ENCODE measurements at regions not wholly inside any gene's neighbourhood (a gene's known extent, or its start where the extent isn't known, plus 50 kb on each side); places are given as distances from the start of the nearest gene placed in this dataset.
A peak's percentile ranks its signal among the peaks of the same experiment; 100 is the strongest.

DNA sequence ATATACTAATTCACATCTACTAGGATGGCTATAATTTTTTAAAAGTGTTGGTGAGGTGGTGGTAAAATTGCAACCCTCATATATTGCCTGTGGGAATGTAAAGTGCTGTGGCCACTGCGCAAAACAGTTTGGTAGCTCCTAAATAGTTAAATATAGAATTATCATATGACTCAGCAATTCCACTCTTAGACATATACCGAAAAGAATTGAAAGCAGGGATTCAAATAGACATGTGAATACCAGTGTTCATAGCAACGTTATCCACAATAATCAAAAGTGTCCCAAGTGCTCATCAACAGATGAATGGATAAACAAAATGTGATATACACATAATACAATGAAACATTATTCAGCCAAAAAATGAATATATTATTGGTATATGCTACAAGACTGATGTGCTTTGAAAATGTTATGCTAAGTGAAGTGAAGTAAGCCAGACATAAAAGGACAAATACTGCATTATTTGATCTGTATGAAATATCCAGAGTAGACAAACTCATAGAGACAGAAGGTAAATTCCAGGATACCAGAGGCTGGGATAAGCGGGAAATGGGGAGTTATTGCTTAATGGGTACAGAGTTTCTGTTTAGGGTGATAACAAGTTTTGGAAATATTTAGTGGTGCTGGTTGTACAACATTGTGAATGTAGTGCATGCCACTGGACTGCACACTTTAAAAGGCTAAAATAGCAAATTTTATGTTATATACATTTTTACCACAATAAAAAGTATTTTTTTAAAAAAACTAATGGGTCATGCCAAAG, 342.5 kb downstream of the SEC16B start:
- H3K27ac Mint-ChIP-seq, result no peak overlapping the region
- ATAC-seq (no peak), DNase-seq (no peak)
- no peak overlapping the region for H3K4me3 Mint-ChIP-seq
- no peaks in the 10 kb centered on the region for H3K27me3 Mint-ChIP-seq
- peaks cover 4 to 22% of the 10 kb centered on the region in 2 donors for H3K9me3 Mint-ChIP-seq
- H3K4me1 Mint-ChIP-seq, result no peaks in the 10 kb centered on the region

DNA sequence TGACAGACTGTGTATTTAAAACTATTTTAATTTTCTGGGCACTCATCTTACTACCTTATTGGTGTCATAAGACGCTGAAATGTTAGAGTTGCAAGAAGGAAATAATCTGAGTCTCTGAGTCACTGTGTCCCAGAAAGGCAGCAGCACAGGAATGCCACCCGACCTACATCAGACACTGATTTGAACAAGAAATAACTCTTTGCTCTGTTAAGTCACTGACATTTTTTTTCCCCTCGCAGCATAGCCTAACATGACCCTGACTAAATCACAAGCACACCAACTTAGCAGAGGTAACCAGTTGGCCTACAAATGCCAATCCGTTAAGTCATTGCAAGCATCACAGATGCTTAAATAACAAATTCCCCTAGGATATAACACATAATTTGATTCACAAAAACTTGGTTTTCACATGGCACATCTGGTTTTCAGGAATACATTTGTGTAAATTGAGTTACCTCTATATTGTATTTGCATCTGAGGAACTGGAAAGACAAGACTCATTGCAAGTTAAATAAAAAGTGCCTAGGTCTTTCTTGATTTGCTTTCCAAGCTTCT, 349.1 kb downstream of the SEC16B start:
- Mint-ChIP-seq H3K27me3 (no peaks in the 10 kb centered on the region), H3K4me3 (no peak overlapping the region), H3K27ac (no peak overlapping the region), H3K4me1 (no peaks in the 10 kb centered on the region), H3K9me3 (peaks cover 4 to 20% of the 10 kb centered on the region in 2 donors)
- ATAC-seq, result no peak
- DNase-seq, result no peak

DNA sequence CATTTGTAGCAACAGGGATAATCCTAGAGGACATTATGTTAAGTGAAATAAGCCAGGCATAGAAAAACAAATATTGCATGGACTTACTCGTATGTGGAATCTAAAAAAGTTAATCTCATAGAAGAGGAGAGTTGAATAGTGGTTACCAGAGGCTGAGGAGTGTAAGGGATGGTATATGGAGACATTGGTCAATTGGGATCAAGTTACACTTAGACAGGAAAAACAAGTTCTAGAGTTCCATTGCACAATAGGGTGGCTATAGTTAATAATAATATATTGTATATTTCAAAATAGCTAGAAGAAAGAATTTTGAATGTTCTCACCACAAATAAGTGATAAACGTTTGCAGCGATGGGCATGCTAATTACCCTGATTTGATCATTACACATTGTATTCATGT, 354.6 kb downstream of the SEC16B start:
- H3K9me3 Mint-ChIP-seq, result no peaks in the 10 kb centered on the region
- DNase-seq, result no peak
- H3K4me1 Mint-ChIP-seq, result no peaks in the 10 kb centered on the region
- no peaks in the 10 kb centered on the region for H3K27me3 Mint-ChIP-seq
- no peak for ATAC-seq
- H3K27ac Mint-ChIP-seq, result no peak overlapping the region
- H3K4me3 Mint-ChIP-seq, result no peak overlapping the region

DNA sequence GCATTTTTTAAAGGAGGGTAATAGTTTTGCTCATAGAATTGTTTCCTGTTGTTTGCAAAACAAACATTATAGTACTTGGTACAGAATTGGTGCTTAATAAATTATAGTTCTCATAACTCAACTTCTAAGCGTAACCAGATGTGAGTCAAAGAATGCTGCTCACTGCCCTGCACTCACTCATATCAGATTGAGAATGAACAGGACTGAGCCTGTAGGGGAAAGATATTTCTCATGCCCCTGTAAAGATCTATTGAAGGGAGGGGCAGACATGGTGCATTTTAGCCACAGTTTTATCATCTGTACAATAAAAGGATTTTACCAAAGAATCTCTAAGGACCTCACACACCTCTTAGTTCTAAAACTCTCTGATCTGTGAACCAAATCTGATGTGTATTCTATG, 358.5 kb downstream of the SEC16B start:
- Mint-ChIP-seq H3K4me1 (no peaks in the 10 kb centered on the region), H3K4me3 (no peak overlapping the region), H3K9me3 (no peaks in the 10 kb centered on the region), H3K27me3 (no peaks in the 10 kb centered on the region), H3K27ac (no peak overlapping the region)
- ATAC-seq (no peak), DNase-seq (no peak)

DNA sequence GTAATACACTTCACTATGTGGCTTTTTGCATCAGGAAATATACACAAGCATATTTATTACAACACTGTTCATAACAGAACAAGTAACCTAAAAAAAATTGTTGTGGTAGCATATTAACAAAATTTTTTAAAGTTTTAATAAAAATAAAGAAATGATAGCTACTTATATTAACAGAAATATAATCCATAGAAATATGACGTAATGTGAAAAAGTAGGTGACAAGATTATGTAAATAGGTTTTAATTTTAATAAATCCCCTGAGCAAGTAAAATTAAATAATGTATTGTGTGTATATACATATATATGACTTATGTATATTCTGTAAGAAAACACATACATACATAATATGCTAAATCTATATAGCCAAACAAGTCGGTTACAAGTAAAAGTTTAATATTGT, 359.9 kb downstream of the SEC16B start:
- Mint-ChIP-seq H3K9me3 (peaks cover 0 to 3% of the 10 kb centered on the region in 2 donors), H3K4me1 (no peaks in the 10 kb centered on the region), H3K27me3 (no peaks in the 10 kb centered on the region), H3K4me3 (no peak overlapping the region), H3K27ac (no peak overlapping the region)
- ATAC-seq (no peak), DNase-seq (no peak)

DNA sequence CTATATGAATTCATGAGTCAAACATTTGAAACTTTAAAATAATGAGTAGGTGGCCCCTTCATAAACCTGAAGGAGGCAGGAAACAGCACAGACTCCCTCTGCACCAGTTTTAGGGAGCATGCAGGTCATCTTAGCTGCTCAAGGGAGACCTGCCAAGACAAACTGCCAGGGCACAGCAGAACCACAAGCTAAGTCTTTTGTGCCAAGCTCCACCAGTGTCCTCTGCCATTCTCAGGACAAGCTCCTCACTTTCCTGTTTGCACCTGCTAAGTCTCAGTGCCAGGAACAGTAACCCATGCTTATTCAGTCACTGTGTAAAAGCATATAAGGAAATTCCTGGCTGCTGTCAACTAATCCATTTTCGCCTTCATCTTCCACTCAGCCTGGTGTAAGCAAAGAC, 368.9 kb downstream of the SEC16B start:
- H3K4me1 Mint-ChIP-seq, result no peaks in the 10 kb centered on the region
- ATAC-seq (no peak), DNase-seq (no peak)
- H3K27ac Mint-ChIP-seq, result no peak overlapping the region
- peaks cover 0 to 17% of the 10 kb centered on the region in 2 donors for H3K9me3 Mint-ChIP-seq
- no peak overlapping the region for H3K4me3 Mint-ChIP-seq
- H3K27me3 Mint-ChIP-seq, result no peaks in the 10 kb centered on the region

DNA sequence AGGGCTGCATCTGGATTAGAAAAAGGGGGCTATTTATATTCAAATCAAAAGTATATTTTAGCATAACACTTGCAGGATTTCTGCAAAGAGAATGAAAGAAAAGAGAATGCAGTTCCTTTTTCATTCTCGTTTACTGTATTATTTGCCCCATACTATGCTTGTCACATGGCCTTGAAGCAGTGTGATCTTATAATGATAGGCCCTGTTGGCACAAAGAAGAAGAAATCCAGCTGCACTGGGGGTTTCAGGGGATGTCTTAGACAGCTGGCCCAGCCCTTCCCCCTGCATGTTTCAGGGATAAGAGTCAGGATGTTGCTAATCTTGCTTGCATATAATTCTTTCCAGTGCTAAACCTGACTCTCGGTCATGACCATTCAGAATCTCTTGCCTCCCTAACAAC, 369.5 kb downstream of the SEC16B start:
- ATAC-seq, result no peak
- Mint-ChIP-seq H3K27ac (no peak overlapping the region), H3K4me3 (no peak overlapping the region), H3K4me1 (no peaks in the 10 kb centered on the region), H3K27me3 (no peaks in the 10 kb centered on the region), H3K9me3 (peaks cover 0 to 17% of the 10 kb centered on the region in 2 donors)
- DNase-seq, result no peak

DNA sequence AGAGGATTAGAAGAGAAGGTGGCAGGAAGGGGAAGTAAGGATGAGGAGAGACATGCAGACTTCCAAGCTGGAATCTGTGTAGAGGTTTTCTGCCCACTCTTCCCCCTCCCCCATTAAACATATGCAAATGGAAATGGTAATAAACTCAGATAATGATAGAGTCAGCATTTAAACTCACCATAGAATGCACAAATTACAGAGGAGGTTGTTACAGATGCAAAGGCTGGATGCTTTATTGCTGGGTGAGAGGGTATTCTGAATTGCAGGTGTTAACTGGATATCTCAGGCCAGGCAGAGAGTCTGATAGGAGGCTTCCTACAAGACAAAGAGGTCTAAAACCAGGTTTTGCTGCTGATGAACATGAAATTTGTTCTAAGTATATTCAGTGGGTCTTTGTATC, 372.5 kb downstream of the SEC16B start:
- DNase-seq, result no peak
- Mint-ChIP-seq H3K4me3 (no peak overlapping the region), H3K4me1 (no peaks in the 10 kb centered on the region), H3K9me3 (peaks cover 0 to 4% of the 10 kb centered on the region in 2 donors), H3K27ac (no peak overlapping the region), H3K27me3 (no peaks in the 10 kb centered on the region)
- no peak for ATAC-seq

DNA sequence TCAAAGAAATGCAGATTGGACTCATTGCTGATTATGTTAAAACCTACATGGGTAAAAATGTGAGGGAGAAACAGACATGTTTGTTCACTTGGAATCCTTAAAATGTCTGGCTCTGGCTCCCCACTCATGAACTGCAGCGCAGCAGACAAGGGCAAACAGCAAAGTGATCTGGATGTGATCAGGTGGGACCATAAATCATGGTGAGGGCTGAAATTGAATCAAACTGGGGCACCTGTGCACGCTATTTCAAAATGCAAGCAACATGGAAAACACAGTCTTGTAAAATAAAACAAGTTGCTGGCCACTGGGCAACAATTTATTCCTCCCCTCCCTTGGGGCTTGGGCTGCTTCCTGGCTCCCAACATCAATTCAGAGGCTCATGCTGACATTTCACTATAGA, 373.4 kb downstream of the SEC16B start:
- no peaks in the 10 kb centered on the region for H3K4me1 Mint-ChIP-seq
- no peaks in the 10 kb centered on the region for H3K27me3 Mint-ChIP-seq
- H3K9me3 Mint-ChIP-seq, result peaks cover 0 to 4% of the 10 kb centered on the region in 2 donors
- H3K4me3 Mint-ChIP-seq, result no peak overlapping the region
- no peak for DNase-seq
- ATAC-seq, result no peak
- H3K27ac Mint-ChIP-seq, result no peak overlapping the region

DNA sequence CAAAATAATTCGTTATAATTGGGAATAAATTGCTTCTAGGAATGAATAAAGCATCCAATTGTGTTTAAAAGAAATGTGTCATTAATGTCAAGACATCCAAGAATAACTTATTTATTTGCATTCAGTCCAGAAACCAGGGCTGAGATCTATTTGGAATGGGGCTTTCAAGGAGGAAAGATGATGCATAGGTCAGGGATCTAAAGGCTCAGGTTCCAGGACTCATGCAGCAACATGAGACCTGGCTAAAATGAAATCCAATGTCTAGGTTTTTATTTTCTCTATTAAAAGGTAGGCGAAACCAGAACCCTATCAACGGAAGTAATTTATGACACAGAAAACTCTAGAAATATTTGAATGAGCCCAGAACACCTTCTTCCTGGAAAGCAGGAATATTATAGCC, 376.8 kb downstream of the SEC16B start:
- H3K27ac Mint-ChIP-seq, result peak overlapping the region in 1 of 2 donors; percentile 43
- peaks cover 0 to under 1% of the 10 kb centered on the region in 2 donors for H3K9me3 Mint-ChIP-seq
- ATAC-seq (no peak), DNase-seq (no peak)
- H3K4me1 Mint-ChIP-seq, result no peaks in the 10 kb centered on the region
- H3K4me3 Mint-ChIP-seq, result no peak overlapping the region
- H3K27me3 Mint-ChIP-seq, result no peaks in the 10 kb centered on the region

DNA sequence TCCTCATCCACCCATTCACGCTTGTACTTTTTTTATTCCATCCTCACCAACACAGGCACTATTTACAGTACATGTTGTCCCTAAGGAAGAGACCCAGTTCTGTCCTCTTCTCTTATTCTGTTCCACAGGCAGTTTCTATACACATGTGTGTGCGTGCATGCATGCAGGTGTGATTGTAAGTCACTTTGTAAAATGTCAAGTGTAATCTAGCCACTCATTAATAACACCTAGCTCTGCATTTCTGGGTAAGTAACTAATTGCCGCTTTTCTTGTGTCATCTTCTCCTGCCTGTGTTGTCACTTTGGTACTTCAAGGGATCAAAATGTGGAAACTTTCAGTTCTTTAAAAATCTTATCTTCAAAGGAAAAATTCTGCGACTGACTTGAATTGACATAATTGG, 377.2 kb downstream of the SEC16B start:
- Mint-ChIP-seq H3K27me3 (no peaks in the 10 kb centered on the region), H3K4me1 (no peaks in the 10 kb centered on the region), H3K9me3 (peaks cover 0 to 6% of the 10 kb centered on the region in 2 donors), H3K27ac (no peak overlapping the region), H3K4me3 (no peak overlapping the region)
- ATAC-seq (no peak), DNase-seq (no peak)

DNA sequence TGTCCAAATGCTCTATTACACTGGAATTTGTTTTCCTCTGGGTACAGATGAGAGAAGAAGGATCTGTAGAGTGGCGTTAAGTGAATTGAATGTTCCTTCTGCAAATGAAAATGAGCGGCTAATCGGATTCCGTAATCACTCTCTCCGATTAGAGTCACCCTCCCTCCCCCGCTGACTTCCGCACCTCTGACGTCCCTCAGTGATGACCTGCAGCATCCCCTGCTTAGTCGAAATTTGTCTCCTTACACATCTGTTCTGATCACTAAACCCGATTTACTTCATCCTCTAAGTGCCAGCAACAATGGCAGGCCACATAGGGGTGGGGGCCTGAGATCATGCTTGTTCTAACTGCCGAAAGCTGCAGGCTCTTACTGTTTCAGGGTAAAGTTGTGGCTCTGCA, 378.7 kb downstream of the SEC16B start:
- H3K9me3 Mint-ChIP-seq, result peaks cover 0 to 9% of the 10 kb centered on the region in 2 donors
- no peaks in the 10 kb centered on the region for H3K27me3 Mint-ChIP-seq
- DNase-seq, result no peak
- H3K27ac Mint-ChIP-seq, result no peak overlapping the region
- ATAC-seq, result no peak
- no peak overlapping the region for H3K4me3 Mint-ChIP-seq
- no peaks in the 10 kb centered on the region for H3K4me1 Mint-ChIP-seq

DNA sequence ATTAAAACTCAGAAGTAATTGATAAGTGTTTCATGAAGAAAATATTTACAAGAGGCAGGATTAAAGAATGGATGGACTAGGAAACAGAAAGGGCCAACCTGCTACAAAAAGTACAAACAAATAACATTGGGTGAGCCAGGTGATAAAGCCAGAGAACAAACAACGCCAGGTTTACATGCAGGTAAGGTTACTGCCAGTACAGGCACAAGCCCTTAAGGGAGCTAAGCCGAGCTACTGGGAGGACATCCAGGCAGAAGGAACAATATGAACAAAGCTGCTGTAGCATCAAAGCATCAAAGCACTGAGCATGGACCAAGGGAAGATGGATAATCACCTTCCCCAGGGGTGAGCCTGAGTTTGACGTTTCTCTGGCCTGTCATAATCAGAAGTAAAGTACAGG, 380.7 kb downstream of the SEC16B start:
- ATAC-seq, result no peak
- no peak overlapping the region for H3K4me3 Mint-ChIP-seq
- no peak overlapping the region for H3K27ac Mint-ChIP-seq
- no peaks in the 10 kb centered on the region for H3K27me3 Mint-ChIP-seq
- no peak for DNase-seq
- H3K9me3 Mint-ChIP-seq, result peaks cover 0 to 11% of the 10 kb centered on the region in 2 donors
- no peaks in the 10 kb centered on the region for H3K4me1 Mint-ChIP-seq

DNA sequence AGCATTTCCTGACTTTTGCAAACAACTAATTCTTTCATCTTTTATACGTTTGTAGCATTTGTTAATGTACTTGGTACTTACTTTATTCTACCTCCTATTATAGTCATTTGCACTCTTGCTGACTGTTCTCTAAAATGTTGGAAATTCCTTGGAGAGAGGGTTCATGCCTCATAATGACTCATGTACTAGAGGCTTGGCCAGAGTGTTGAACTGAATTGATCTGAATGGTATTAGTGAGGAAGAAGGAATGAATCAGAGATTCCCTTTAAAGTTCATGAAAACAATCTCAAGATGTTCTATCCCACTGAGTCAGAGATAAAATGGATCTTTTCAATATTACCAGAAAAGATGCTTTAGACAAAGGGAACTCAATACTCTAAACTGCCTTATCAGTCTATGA, 383.4 kb downstream of the SEC16B start:
- ATAC-seq, result no peak
- Mint-ChIP-seq H3K9me3 (peaks cover 0 to 11% of the 10 kb centered on the region in 2 donors), H3K27ac (no peak overlapping the region), H3K4me1 (no peaks in the 10 kb centered on the region), H3K4me3 (no peak overlapping the region), H3K27me3 (no peaks in the 10 kb centered on the region)
- DNase-seq, result no peak

DNA sequence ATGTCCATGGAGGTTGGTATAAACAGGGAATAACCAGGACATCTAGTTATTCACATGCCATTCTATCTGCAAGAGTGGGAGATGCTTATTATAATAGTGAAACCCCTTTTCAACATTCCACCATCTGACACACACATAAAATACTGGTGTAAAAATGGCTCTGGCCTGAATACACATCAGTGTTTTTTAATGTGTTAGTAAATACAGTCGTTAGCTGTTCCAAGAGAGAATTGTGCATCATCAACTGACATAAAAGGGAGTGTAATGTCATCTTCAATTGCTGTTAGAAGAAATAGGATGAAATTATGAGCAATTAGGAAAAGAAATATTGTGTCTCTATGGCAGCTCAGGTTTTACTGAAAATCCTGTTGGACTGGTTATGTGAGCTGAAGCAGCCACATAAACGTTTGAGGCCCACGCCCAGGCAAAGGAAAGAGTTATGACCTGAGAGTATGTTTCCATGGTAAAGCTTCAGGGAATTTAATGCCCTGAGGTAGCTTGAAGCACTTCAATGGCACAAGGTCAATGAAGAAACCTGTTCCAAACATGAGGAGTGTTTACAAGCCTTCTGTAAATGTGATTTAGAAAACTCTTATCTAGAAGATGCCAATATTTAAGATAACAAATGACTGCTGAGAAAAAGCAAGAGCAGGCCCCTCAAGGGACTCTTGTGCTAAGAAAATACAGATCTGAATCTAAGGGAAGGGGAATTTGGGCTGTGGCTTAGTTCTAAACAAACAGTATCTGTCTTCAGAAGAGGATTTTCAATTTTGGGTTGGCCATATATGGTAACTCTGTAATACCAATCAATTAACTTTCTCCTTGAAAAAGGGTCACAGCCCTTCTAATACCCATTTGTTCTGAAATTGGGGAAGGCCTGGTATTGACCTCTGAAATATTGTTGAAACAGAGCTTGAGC, 384.3 kb downstream of the SEC16B start:
- H3K27ac Mint-ChIP-seq, result no peak overlapping the region
- DNase-seq, result no peak
- no peaks in the 10 kb centered on the region for H3K27me3 Mint-ChIP-seq
- no peak overlapping the region for H3K4me3 Mint-ChIP-seq
- peaks cover 0 to 11% of the 10 kb centered on the region in 2 donors for H3K9me3 Mint-ChIP-seq
- ATAC-seq, result no peak
- no peaks in the 10 kb centered on the region for H3K4me1 Mint-ChIP-seq

DNA sequence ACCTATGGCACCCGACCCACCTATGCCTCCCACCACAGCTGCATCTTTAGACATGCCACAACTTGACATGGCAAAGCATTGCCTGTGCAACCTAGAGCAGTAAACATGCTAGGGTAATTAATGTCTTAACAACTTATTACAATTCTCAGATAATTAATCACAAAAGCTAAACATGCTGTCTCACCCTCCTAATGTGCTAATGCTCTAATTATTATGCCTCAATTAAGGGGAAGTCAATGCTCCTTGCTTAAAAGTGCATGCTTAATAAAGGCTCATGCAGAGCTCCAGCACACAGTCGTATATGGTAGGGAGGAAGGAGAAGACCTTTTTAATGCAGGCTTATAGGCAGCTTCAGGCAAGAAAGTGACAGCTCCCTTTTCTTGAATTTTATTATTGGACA, 396.0 kb downstream of the SEC16B start:
- H3K4me3 Mint-ChIP-seq, result no peak overlapping the region
- no peaks in the 10 kb centered on the region for H3K27me3 Mint-ChIP-seq
- H3K4me1 Mint-ChIP-seq, result no peaks in the 10 kb centered on the region
- peaks cover 5 to 17% of the 10 kb centered on the region in 2 donors for H3K9me3 Mint-ChIP-seq
- ATAC-seq (no peak), DNase-seq (no peak)
- no peak overlapping the region for H3K27ac Mint-ChIP-seq

Data from stimulated activated naive CD8-positive, alpha-beta T cell treated with anti-CD3 and anti-CD28 coated beads, Interleukin-15, amount 100 ng/mL, for 72 hours (primary cell).